OCI-LY7 (cell line): ENCODE measurements at regions not wholly inside any gene's neighbourhood (a gene's known extent, or its start where the extent isn't known, plus 50 kb on each side); places are given as distances from the start of the nearest gene placed in this dataset.

Experiments used
- EZH2phosphoT487 ChIP-seq: fragments of 200-600 bp; sonication (generic); IDR thresholded peaks from 2 replicates; pipeline ENCODE4 v1.6.1; 2018; ENCODE audit warnings: low read depth, borderline replicate concordance, mild to moderate bottlenecking, mixed run types, antibody characterized with exemption, low read length, moderate library complexity, mixed read lengths
- TF ChIP-seq, protein P1 (sequence below): fragments of 200-600 bp; sonication (generic); conservative IDR thresholded peaks from 2 replicates; pipeline ENCODE4 v1.5.1; 2014; ENCODE audit warnings: mild to moderate bottlenecking, antibody characterized with exemption, low read length, moderate library complexity, mixed read lengths

DNA sequence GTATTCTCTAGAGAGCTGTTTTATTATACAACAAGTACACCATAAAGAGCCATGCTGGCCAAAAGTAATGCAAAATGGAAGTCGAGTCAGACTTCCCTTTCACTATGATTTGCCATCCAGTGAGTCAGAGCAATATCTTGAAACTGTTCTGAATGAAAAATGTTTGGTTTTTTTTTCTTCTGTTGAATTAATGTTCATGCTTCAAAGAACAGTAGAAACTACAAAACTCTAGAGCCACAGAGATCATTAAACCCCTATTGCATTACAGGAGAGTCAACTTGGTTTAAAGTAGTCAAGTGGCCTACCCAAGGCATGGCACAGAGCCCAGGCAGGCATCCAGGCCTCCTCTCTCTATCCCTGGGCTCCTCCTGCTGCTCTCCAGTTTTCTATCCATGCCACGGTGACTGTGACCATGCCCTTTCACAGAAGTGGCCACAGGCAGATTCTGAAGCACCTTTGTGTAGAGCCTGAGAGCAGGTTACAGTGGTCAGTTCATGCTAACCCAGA lies 358.9 kb downstream of the DEPDC1B start:
- TF ChIP-seq, protein P1, sequence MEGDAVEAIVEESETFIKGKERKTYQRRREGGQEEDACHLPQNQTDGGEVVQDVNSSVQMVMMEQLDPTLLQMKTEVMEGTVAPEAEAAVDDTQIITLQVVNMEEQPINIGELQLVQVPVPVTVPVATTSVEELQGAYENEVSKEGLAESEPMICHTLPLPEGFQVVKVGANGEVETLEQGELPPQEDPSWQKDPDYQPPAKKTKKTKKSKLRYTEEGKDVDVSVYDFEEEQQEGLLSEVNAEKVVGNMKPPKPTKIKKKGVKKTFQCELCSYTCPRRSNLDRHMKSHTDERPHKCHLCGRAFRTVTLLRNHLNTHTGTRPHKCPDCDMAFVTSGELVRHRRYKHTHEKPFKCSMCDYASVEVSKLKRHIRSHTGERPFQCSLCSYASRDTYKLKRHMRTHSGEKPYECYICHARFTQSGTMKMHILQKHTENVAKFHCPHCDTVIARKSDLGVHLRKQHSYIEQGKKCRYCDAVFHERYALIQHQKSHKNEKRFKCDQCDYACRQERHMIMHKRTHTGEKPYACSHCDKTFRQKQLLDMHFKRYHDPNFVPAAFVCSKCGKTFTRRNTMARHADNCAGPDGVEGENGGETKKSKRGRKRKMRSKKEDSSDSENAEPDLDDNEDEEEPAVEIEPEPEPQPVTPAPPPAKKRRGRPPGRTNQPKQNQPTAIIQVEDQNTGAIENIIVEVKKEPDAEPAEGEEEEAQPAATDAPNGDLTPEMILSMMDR = no peak
- no peak for TF ChIP-seq EZH2phosphoT487
